ENCODE measurements at regions not wholly inside any gene's neighbourhood (a gene's known extent, or its start where the extent isn't known, plus 50 kb on each side); places are given as distances from the start of the nearest gene placed in this dataset.

DNA sequence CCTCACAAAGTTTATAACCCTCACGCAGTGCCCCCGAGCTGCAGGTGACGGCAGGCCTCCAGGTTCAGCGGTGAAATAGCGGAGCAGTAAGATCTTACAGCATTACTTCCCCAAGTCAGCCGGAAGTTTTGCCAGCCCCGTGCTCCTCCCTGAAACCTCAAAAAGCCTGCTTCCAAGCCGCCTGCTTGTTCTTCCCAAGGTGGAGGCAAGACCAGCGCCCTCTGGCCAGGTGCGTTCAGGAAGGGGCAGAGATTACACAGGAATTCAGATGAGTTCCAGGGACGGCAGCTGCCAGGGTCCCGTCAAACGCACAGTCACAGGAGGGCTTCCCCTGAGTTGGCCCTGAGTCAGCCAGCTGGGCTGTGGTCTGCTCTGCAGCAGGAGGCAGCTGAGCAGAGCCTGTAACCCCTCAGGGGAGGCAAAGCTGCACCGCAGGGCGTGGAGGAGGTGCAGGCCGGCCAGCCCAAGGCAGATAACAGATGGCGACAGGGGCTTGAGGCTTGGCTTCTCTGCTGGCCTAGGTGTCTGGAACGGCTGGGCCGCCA lies 124.1 kb upstream of the RPS6KA2 start:
- no peak for DNase-seq (ENCODE audit: low read depth in 2 of 2)

DNA sequence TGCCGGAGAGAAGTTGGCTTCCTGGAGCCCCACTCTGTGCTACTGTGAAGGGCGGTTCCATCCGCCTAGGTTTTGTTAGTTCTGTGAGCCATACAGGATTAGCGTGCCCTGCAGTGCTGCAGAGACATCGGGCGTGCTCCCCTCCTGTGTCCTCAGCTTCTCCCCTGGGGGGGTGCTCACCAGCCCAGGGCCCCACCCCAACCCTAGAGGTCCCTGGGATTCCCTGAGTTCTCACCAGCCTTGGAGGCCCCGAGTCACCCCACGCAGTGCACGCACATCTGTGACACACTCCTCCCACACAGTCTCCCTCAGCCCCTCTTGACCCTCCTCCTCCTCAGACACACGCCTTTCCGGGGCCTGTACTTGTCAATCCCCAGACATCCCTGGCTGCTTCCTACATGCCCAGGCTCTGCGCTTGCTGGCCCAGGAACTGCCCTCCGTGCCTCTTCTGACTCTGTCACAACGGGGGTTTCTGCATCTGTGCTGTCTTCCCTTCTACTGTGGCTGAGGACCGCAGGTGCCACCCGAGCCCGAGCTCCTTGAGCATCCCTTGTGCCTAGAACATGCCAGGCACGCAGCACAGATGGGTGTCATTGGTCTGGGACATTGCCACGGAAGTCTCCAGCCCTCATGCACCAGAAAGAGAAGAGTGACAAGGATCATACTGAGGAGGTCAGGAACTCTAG lies 123.2 kb upstream of the RPS6KA2 start:
- DNase-seq (ENCODE audit: low read depth in 2 of 2), result no peak

DNA sequence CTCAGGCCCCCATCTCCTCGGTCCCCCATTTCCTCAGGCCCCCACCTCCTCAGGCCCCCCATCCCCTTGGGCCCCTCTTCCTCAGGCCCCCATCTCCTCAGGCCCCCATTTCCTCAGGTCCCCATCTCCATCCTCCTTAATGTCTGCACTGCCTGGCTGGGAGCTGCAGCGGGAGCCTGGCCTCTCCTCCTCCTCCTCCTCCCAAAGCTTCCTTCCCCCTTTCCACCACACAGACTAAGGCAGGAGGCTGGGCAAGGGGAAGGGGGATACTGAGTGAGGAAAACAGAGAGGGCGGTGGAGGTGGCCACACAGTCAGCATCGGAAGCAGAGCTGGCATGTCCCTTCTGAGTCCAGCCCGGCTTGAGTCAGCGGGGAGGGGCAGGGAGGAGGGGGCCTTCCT lies 122.6 kb upstream of the RPS6KA2 start:
- DNase-seq (ENCODE audit: low read depth in 2 of 2), result no peak

DNA sequence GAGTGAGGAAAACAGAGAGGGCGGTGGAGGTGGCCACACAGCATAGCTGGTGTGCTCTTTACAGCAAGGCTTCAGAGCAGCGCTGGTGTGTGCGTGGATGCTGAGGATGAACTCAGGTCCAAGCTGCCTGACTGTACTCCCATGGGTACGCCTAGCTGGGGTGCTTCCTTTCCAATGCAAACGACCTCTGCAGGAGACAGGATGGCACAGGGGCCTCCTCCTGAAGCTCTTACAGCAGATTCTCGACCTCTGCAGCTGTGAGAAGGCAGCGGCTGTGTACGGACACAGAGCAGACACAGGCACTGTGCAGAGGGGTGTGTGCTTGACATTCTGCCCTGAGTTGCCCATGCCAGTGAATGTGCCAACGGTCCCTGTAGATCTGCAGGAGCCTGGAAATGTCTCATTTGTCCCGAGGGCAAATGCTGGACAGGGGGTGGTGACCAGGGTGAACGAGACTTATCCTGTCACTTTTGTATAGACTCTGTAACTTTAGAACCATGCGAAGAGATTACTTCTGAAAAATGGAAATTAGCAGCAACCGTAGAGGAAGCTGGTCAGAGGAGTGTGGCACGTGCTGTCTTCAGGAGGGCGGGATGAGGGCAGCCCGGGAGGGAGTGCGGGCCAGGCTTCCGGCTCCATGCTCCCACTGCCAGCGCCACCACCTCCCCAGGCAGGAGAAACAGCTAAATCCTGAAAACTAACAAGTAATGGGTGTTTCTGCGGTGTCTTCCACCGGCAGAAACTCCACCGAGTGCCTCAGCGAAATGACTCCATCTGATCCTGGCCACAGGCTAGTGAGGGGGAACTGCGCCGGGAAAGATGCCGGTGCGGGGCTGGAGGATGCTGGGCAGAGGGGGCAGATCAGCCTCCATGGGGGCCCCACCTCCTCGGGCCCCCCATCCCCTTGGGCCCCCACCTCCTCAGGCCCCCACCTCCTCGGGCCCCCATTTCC lies 120.9 kb upstream of the RPS6KA2 start:
- no peak for DNase-seq (ENCODE audit: low read depth in 2 of 2)

DNA sequence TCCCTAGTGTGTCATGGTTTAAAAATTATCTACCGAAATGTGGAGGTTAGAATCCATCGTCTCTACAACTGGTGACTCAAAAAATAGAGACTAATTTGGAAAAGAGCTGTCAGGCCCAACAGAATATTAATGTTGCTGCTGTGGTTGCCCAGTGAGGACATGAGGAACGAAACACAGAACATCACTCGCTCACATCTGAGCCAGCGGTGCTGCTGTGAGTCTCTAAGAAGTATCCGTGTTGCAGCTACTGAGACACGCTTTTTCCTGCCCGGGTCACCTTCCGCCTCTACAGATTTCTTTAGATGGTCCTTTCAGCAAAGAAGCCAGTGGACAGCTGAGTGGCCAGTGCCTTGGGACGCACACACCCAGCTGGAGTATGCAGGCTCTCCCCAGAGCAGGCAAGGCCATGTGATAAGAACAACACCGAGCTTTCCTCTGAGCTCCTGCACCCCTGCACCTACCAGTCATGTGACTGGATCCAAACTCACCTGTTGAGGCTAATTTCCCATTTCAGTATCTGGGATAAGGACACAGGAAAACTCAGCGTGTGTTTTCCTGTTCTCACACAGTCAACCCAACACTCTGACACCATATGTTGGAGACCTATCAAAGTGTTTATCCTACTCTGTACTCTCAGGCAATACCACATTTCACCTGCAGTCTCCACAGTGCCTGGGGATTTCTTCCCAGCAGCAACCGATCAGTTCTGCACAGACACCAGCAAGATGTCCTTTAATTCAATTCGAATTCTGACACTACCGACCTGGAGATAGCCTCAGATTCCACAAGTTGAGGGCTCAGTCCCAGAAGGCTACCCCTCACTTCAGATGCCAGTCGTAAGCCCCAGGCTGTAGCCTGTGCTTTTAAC lies 119.0 kb upstream of the RPS6KA2 start:
- no peak for DNase-seq (ENCODE audit: low read depth in 2 of 2)

DNA sequence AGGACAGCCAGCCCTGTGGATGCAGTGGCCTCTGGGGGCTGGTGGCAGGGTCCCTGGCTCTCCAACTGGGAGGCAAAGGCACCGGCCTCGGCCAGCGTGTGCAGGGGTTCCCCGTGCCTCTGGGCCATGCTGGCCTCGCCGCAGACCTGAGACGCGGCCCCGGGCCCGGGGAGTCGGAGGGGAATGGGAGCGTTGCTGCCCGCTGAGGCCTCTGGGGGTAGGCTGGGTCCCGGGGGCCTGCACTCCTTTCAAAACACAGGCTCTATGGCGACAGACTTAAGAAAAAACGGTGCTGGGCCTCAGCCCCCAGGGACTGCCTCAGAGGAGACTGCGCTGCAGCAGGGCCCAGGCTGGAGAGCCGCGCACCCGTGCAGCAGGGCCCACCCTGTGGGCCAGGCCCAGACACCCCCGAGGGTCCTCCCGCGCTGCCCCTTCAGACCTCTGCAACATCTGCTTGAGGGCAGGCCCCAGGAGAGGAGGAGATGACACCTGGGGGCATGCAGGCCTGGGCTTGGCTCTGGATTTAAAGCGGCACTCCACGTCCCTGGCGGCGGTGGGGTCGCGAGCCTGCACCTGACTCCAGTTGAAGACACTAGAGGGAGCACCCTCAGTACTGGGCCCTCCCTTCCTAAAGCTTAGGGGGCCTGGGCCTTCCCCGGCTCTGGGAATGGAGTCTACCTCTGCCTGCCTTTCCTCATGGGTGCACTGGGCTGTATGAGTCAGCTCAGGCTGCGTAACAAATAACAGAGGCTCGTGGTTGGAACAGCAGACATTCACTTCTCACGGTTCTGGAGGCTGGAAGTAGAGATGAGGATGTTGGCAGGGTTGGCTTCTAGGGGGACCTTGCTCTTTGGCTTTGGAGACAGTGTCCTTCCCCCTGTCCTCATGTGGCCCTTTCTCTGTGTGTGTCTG lies 117.4 kb upstream of the RPS6KA2 start:
- DNase-seq (ENCODE audit: low read depth in 2 of 2), result no peak

DNA sequence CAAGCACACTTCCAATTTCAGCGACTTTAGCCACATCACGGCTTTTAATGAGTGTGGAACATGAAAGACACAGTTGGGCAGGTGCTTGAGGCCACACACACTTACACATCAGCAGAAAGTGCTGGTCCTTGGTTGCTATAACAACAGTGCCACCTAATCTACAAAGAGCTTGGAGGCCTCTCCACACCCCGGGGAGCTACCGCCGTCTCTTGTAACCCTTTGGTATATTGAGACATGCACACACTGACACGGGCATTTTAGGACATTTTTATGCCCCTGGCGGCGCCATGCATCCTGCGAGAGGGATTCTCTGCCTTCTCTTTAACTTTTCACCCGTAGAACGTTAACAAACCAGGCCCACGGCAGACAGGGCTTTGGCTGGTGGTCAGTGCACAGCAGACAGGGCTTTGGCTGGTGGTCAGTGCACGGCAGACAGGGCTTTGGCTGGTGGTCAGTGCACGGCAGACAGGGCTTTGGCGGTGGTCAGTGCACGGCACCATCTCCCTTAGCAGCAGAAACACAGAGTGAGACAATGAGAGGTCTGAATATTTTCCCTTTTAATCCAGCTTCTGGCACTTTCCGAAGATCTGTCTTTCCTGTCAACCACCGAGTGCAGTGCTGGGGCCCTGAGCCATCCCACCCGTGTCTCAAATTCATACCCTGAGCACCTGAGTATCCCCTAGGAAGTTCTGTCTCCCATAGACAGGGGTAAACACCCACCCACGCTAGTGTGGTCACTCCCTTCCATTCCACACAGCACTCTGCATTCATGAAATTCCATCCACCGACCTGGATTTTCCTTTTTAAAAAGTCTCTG lies 116.6 kb upstream of the RPS6KA2 start:
- no peak for DNase-seq (ENCODE audit: low read depth in 2 of 2)

DNA sequence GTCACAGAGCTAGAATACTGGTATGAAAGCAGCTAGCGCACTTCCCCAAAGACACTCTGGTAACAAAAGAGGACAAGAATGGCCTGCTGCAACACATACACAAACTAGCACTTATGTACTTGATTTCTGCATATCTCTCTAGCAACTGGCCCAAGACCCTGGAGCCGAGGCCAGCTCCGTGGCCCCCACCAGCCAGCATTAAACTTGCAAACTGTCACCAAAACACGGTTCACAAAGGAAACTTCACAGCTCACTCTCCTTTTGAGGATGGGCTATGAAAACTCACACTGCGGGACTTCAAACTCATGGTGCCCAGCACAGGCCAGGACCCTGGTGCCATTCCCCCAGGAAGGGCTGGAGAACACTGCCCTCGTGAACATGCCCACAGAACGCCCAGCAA lies 115.9 kb upstream of the RPS6KA2 start:
- no peak for DNase-seq (ENCODE audit: low read depth in 2 of 2)

DNA sequence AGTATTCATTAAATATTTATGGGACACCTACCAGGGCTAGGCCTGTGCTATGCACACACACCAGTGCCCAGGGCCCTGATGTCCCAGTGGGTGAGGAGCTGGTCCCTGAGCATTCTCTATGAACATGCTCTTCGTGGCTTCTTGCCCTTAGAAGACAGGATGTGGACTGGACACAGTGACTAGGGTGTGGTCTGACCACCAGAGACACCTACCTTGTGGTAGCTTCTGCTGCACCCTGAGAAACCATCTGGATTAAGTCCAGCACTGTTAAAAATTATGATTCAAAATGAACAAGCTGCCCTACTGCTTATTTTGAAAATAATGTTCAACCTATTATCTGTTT lies 112.9 kb upstream of the RPS6KA2 start:
- DNase-seq (ENCODE audit: low read depth in 2 of 2), result no peak

DNA sequence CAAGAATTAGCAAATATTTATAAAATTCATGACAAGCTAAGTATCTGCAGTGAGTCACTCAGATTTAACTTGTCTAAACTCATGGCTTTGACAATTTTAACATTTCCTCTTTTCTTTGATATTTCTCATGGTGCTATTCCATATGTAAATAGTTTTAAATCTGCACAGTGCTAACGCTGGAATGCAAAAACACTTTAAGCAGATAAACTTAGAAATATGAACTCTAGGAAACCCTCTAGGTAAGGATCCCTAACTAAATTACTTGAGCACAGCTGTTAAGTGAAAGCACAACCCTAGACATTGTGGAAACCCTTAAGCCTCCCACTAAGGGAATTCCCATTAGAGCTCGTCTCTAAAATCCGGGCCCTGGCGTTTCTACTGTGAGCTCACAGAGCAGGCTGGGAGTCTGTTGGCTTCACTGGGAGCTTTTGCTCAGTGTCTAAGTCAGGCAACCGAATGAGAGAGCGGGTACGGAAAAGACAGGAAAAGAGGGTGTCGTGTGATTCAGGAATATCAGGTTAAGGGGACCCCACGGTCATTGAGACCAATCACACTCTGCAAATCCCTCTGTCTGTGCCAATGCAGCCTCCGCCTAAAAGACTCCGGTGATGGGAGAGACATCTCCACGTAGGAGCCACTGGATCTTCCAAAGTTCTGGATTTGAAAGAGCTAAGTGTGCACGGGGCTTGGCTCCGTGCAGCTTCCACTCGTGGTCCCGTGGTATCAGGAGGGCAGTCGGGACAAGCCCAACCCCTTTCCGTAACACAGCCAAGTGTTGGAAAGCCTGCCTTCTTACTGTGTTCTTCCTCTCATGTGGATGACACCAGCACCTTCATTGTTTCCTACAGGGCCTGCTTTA lies 112.3 kb upstream of the RPS6KA2 start:
- no peak for DNase-seq (ENCODE audit: low read depth in 2 of 2)

DNA sequence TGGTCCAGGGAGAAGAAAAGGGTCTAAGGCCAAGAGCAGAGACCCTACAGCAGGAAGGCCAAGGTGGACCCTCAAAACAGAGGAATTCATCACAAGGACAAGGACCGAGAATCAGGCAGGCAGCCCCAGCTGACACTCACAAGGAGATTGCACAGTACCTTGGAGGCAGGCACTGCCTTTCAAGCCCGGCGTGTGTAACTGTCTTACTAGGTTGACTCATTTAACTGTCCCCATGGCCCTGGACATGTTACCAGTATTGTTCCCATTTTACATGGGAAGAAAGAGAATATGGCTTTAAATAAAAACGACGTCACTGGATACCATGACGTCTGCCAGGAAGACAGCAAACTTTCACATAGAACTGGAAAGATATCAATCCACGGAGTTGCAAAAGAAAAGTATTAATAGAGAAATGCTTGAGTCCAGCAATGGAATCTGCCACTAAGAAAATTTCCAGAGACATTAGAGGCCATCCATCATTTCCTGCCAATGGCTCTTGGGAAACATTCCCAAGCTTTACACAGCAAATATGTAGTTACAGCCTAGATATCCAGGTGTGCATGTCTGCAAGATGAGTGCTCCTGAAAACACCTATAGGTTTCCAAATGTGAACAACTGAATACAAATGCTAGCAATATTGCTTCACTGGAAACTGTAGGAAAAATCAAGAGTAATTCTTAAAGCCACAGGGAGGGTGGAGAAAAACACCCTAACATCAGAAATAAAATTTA lies 111.5 kb upstream of the RPS6KA2 start:
- DNase-seq (ENCODE audit: low read depth in 2 of 2), result no peak

DNA sequence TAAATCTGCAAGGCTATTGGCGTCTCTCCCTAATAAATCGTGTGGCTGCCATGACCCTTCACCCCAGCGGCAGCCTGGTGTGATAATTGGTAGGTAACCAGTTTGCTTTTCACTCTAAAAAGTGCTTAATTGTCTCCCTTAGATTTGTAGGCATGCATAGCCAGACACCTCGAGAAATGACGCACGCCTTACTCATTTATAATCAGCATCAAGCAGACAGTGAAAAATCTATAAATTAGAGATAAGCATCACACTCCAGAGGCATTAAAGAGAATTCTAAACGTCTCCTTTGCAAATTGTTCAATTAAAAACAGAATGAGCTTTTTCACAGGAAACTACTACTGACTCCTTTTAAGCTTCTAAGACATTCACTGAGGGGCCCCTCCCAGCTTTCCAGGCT lies 110.2 kb upstream of the RPS6KA2 start:
- no peak for DNase-seq (ENCODE audit: low read depth in 2 of 2)

DNA sequence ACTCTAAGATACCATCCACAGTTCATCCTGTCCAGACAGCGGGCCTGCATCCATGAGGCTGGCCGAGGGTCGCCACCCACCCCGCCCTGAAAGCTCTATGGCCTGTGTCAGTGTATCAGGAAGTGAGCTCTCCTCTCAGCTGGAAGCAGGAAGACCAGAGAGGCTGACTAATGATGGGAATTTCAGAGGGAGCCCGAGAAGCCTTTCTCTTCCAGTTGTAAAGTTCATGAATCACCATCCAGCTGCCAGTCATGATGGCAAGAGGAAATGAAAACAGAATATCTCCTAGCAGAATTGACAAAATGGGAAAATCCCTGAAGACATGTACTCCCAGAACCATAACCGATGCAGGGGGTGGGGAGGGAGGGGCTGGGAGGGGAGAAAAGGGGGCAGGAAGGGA lies 109.6 kb upstream of the RPS6KA2 start:
- DNase-seq (ENCODE audit: low read depth in 2 of 2), result no peak

DNA sequence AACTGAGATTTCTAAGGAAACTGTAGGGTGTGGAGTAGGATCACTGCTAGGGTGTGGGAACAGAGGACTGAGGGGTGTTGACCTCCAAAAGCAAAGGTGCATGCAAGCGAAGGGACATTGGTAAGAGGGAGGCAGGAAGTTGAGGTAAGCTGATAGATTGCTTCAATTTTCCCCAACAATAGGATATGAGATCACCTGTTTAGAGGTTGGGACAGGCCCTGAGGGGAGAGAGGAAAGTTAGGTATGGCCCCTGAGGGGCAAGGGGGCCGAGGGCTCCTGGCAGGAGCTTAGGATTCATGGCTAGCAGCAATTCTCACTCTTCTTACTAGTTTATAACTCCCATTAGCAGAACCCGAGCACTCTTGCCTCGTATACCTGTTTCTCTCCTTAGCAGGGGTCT lies 106.8 kb upstream of the RPS6KA2 start:
- DNase-seq (ENCODE audit: low read depth in 2 of 2), result no peak

DNA sequence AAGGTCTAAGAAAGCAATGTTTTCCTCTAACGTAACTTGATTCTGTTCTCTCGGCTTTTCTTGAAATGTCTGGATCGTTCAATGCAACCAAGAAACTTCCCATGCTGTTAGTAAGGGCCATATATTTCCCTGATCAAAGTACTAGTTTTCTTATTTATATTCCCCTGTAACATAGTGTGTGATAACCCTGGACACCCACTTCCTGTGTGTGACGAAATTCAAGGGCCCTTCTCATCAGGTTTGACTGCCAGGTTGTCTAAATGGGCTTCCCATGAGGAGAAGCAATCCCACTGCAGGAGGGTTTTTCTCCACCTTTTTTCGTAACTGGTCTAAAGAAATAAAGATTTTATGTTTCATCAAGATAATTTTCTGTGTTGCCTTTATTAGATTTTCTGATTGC lies 102.6 kb upstream of the RPS6KA2 start:
- DNase-seq (ENCODE audit: low read depth in 2 of 2), result no peak

DNA sequence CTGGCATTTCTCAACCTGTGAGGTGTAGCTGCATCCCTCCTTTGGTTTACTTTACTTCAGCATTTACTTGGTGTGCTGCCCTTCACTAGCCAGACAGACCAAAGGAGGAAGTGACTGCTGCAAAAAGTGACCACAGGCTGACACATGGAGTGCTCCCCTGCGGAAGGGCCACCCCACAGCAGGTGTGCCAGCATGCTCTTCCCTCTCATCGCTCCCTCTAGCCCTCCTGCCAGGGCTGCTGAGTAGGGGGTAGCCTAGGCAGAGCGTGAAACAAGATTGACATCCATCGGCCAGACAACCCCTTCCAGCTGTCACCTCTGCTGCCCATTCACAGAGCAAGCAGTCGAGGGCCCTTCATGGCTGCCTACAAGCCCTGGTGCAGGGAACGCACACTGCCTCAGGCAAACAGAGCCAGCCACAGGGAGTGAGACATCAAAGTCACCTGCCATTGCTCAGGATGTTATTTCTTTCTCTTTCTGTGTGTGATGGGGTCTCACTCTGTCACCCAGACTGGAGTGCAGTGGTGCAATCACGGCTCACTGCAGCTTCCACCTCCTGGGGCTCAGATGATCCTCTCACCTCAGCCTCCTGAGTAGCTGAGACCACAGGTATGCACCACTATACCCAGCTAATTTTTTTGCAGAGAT lies 102.0 kb upstream of the RPS6KA2 start:
- DNase-seq (ENCODE audit: low read depth in 2 of 2), result no peak

DNA sequence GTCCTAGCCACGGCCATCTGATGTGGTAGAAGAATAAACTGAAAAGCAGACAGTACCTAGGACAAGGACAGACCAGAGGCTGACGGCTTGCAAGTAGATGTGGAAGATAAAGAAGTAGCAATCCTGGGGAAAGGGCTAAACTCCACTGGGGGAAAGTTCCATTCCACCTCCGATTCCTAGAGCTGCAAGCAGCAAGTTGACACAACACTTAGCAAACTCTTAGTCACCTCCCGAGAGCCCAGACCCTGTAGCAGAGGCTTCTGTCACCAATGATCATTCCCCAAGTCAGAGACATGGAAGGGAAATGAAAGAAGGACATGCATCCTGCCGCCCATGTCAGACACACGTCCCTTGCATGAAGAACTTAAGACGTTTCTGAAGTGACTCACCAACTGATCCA lies 99.2 kb upstream of the RPS6KA2 start:
- DNase-seq (ENCODE audit: low read depth in 2 of 2), result no peak

DNA sequence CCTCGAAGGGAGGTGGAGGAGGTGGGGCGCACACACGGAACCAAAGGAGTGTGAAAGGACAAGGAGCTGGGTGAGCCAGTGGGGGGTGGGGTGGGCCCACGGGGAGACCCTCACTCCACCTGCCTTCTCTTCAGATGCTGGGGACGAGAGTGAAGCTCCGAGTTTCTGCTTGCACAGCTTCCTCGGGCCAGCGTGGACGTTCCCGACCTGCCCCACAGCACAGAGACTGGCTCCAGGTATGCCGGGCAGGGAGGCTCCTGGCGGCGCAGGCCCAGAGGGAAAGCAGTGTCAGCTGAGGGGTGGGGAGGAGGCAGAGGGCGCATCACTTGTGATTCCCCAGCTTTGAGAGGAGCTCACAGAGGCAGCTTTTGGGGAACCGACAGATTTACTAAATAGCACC lies 98.5 kb upstream of the RPS6KA2 start:
- DNase-seq (ENCODE audit: low read depth in 2 of 2), result no peak

Measured in activated CD8-positive, alpha-beta memory T cell treated with anti-CD3 and anti-CD28 coated beads for 4 hours (primary cell).